ENCODE measurements at regions not wholly inside any gene's neighbourhood (a gene's known extent, or its start where the extent isn't known, plus 50 kb on each side); places are given as distances from the start of the nearest gene placed in this dataset.

- Histone ChIP-seq H3K36me3 (ENCODE audit: control insufficient read depth, insufficient read depth, low read length) (no peaks in the 10 kb centered on the region), H3K27ac (ENCODE audit: low read length) (no peak overlapping the region), H3K9me3 (replicated peaks; ENCODE audit: control insufficient read depth, low read depth, low read length) (no peaks in the 10 kb centered on the region), H3K4me1 (ENCODE audit: control insufficient read depth, insufficient read depth, low read length) (peaks cover 4% of the 10 kb centered on the region), H3K4me3 (ENCODE audit: low read length) (no peak overlapping the region), H3K27me3 (ENCODE audit: control insufficient read depth, insufficient read depth, low read length) (peaks cover 11% of the 10 kb centered on the region)
- DNase-seq = no peak
- WGBS (ENCODE audit: insufficient coverage) = 30% methylated on average over 17 of the region's 20 CpGs
Observed at GRCh38 chr11:116173941-116174911, 598.6 kb downstream of the BUD13 start.

GRCh38 chr11:116173506-116173905 is 599.3 kb downstream of the BUD13 start:
- H3K36me3 ChIP-seq (ENCODE audit: control insufficient read depth, insufficient read depth, low read length) = no peaks in the 10 kb centered on the region
- DNase-seq = no peak
- no peaks in the 10 kb centered on the region for H3K9me3 ChIP-seq (replicated peaks; ENCODE audit: control insufficient read depth, low read depth, low read length)
- H3K4me3 ChIP-seq (ENCODE audit: low read length) = no peak overlapping the region
- 95% methylated on average over 3 of the region's 4 CpGs for WGBS (ENCODE audit: insufficient coverage)
- H3K4me1 ChIP-seq (ENCODE audit: control insufficient read depth, insufficient read depth, low read length) = peaks cover 4% of the 10 kb centered on the region
- no peak overlapping the region for H3K27ac ChIP-seq (ENCODE audit: low read length)
- H3K27me3 ChIP-seq (ENCODE audit: control insufficient read depth, insufficient read depth, low read length) = peaks cover 11% of the 10 kb centered on the region

- H3K27ac ChIP-seq (ENCODE audit: low read length) = no peak overlapping the region
- peaks cover 11% of the 10 kb centered on the region for H3K27me3 ChIP-seq (ENCODE audit: control insufficient read depth, insufficient read depth, low read length)
- no peak overlapping the region for H3K4me3 ChIP-seq (ENCODE audit: low read length)
- 57% methylated on average over 2 of the region's 2 CpGs for WGBS (ENCODE audit: insufficient coverage)
- H3K36me3 ChIP-seq (ENCODE audit: control insufficient read depth, insufficient read depth, low read length) = no peaks in the 10 kb centered on the region
- DNase-seq = peak; percentile 14
- H3K4me1 ChIP-seq (ENCODE audit: control insufficient read depth, insufficient read depth, low read length) = peaks cover 4% of the 10 kb centered on the region
- H3K9me3 ChIP-seq (replicated peaks; ENCODE audit: control insufficient read depth, low read depth, low read length) = no peaks in the 10 kb centered on the region
Observed at GRCh38 chr11:116172851-116173250, 599.9 kb downstream of the BUD13 start.

GRCh38 chr11:116172156-116172555 is 600.6 kb downstream of the BUD13 start:
- Histone ChIP-seq H3K4me3 (ENCODE audit: low read length) (no peak overlapping the region), H3K27ac (ENCODE audit: low read length) (no peak overlapping the region), H3K36me3 (ENCODE audit: control insufficient read depth, insufficient read depth, low read length) (no peaks in the 10 kb centered on the region), H3K9me3 (replicated peaks; ENCODE audit: control insufficient read depth, low read depth, low read length) (no peaks in the 10 kb centered on the region), H3K4me1 (ENCODE audit: control insufficient read depth, insufficient read depth, low read length) (peaks cover 4% of the 10 kb centered on the region), H3K27me3 (ENCODE audit: control insufficient read depth, insufficient read depth, low read length) (peaks cover 9% of the 10 kb centered on the region)
- 84% methylated on average over 3 of the region's 3 CpGs for WGBS (ENCODE audit: insufficient coverage)
- no peak for DNase-seq

GRCh38 chr11:116171271-116172140 is 601.3 kb downstream of the BUD13 start:
- no peak for DNase-seq
- Histone ChIP-seq H3K27ac (ENCODE audit: low read length) (no peak overlapping the region), H3K4me3 (ENCODE audit: low read length) (no peak overlapping the region), H3K4me1 (ENCODE audit: control insufficient read depth, insufficient read depth, low read length) (peaks cover 3% of the 10 kb centered on the region), H3K36me3 (ENCODE audit: control insufficient read depth, insufficient read depth, low read length) (no peaks in the 10 kb centered on the region), H3K27me3 (ENCODE audit: control insufficient read depth, insufficient read depth, low read length) (peaks cover 7% of the 10 kb centered on the region), H3K9me3 (replicated peaks; ENCODE audit: control insufficient read depth, low read depth, low read length) (no peaks in the 10 kb centered on the region)
- 81% methylated on average over 6 of the region's 10 CpGs for WGBS (ENCODE audit: insufficient coverage)

GRCh38 chr11:116170526-116171120 is 602.2 kb downstream of the BUD13 start:
- Histone ChIP-seq H3K4me1 (ENCODE audit: control insufficient read depth, insufficient read depth, low read length) (no peaks in the 10 kb centered on the region), H3K27ac (ENCODE audit: low read length) (no peak overlapping the region), H3K36me3 (ENCODE audit: control insufficient read depth, insufficient read depth, low read length) (no peaks in the 10 kb centered on the region), H3K4me3 (ENCODE audit: low read length) (no peak overlapping the region), H3K9me3 (replicated peaks; ENCODE audit: control insufficient read depth, low read depth, low read length) (no peaks in the 10 kb centered on the region), H3K27me3 (ENCODE audit: control insufficient read depth, insufficient read depth, low read length) (peaks cover 7% of the 10 kb centered on the region)
- WGBS (ENCODE audit: insufficient coverage) = 33% methylated on average over 1 of the region's 8 CpGs
- no peak for DNase-seq

GRCh38 chr11:116169776-116170175 is 603.0 kb downstream of the BUD13 start:
- no peaks in the 10 kb centered on the region for H3K36me3 ChIP-seq (ENCODE audit: control insufficient read depth, insufficient read depth, low read length)
- WGBS (ENCODE audit: insufficient coverage) = no CpG with 5 or more reads among the region's 2 CpGs
- DNase-seq = no peak
- peaks cover 5% of the 10 kb centered on the region for H3K27me3 ChIP-seq (ENCODE audit: control insufficient read depth, insufficient read depth, low read length)
- no peak overlapping the region for H3K4me3 ChIP-seq (ENCODE audit: low read length)
- H3K27ac ChIP-seq (ENCODE audit: low read length) = no peak overlapping the region
- no peaks in the 10 kb centered on the region for H3K4me1 ChIP-seq (ENCODE audit: control insufficient read depth, insufficient read depth, low read length)
- no peaks in the 10 kb centered on the region for H3K9me3 ChIP-seq (replicated peaks; ENCODE audit: control insufficient read depth, low read depth, low read length)

- Histone ChIP-seq H3K4me3 (ENCODE audit: low read length) (no peak overlapping the region), H3K4me1 (ENCODE audit: control insufficient read depth, insufficient read depth, low read length) (no peaks in the 10 kb centered on the region), H3K9me3 (replicated peaks; ENCODE audit: control insufficient read depth, low read depth, low read length) (no peaks in the 10 kb centered on the region), H3K27me3 (ENCODE audit: control insufficient read depth, insufficient read depth, low read length) (peaks cover 8% of the 10 kb centered on the region), H3K27ac (ENCODE audit: low read length) (no peak overlapping the region), H3K36me3 (ENCODE audit: control insufficient read depth, insufficient read depth, low read length) (no peaks in the 10 kb centered on the region)
- 77% methylated on average over 3 of the region's 4 CpGs for whole genome bisulfite sequencing (ENCODE audit: insufficient coverage)
- no peak for DNase-seq
Observed at GRCh38 chr11:116168459-116168787, 604.4 kb downstream of the BUD13 start.

GRCh38 chr11:116167706-116168458 is 604.9 kb downstream of the BUD13 start:
- H3K4me1 ChIP-seq (ENCODE audit: control insufficient read depth, insufficient read depth, low read length) = no peaks in the 10 kb centered on the region
- H3K27me3 ChIP-seq (ENCODE audit: control insufficient read depth, insufficient read depth, low read length) = peaks cover 11% of the 10 kb centered on the region
- 90% methylated on average over 7 of the region's 9 CpGs for WGBS (ENCODE audit: insufficient coverage)

More at GRCh38 chr11:116167706-116168458, 604.9 kb downstream of the BUD13 start:
- no peaks in the 10 kb centered on the region for H3K36me3 ChIP-seq (ENCODE audit: control insufficient read depth, insufficient read depth, low read length)
- DNase-seq = no peak
- H3K4me3 ChIP-seq (ENCODE audit: low read length) = no peak overlapping the region
- no peaks in the 10 kb centered on the region for H3K9me3 ChIP-seq (replicated peaks; ENCODE audit: control insufficient read depth, low read depth, low read length)
- no peak overlapping the region for H3K27ac ChIP-seq (ENCODE audit: low read length)

Measured in muscle of leg (tissue), 3 donors.